Coronary artery (tissue), 2 donors: ENCODE measurements at regions not wholly inside any gene's neighbourhood (a gene's known extent, or its start where the extent isn't known, plus 50 kb on each side); places are given as distances from the start of the nearest gene placed in this dataset.

ENCODE experiments used
- DNase-seq: peaks from one replicate; pipeline ENCODE4 v3.0.0-alpha.2; 2017; ENCODE audit warnings: low spot score
- H3K27ac ChIP-seq, 2 donors: fragments of 200-600 bp; sonication (generic); one replicate each; pipeline ENCODE4 v1.5.1; 2016 to 2019
- H3K4me3 ChIP-seq: fragments of 200-600 bp; sonication (generic); 2 replicates; pipeline ENCODE4 v1.5.1; 2016; ENCODE audit warnings: mild to moderate bottlenecking, moderate library complexity
- CTCF ChIP-seq: fragments of 200-600 bp; sonication (generic); IDR thresholded peaks from one replicate; pipeline ENCODE4 v1.5.1; 2019; ENCODE audit warnings: antibody characterized with exemption

- H3K4me3 ChIP-seq, result no peak overlapping the region
- no peak for DNase-seq
- H3K27ac ChIP-seq, result no peak overlapping the region
- no peak for TF ChIP-seq CTCF
These were observed 251.6 kb downstream of the GATA3 start for GRCh38 chr10:8305876-8306652.

- no peak overlapping the region for H3K27ac ChIP-seq
- H3K4me3 ChIP-seq, result no peak overlapping the region
- DNase-seq, result no peak
- TF ChIP-seq CTCF, result no peak
These were observed 252.3 kb downstream of the GATA3 start for GRCh38 chr10:8306685-8307364.

- no peak for TF ChIP-seq CTCF
- H3K27ac ChIP-seq, result no peak overlapping the region
- H3K4me3 ChIP-seq, result no peak overlapping the region
- no peak for DNase-seq
These were observed 256.4 kb downstream of the GATA3 start for GRCh38 chr10:8310930-8311329.

- DNase-seq, result no peak
- TF ChIP-seq CTCF, result no peak
- Histone ChIP-seq H3K27ac (no peak overlapping the region), H3K4me3 (no peak overlapping the region)
These were observed 257.1 kb downstream of the GATA3 start for GRCh38 chr10:8311526-8312070.

GRCh38 chr10:8312079-8312478 is 257.6 kb downstream of the GATA3 start:
- DNase-seq, result no peak
- Histone ChIP-seq H3K4me3 (no peak overlapping the region), H3K27ac (no peak overlapping the region)
- no peak for TF ChIP-seq CTCF

GRCh38 chr10:8312781-8313180 is 258.3 kb downstream of the GATA3 start:
- no peak for TF ChIP-seq CTCF
- DNase-seq, result no peak
- H3K4me3 ChIP-seq, result no peak overlapping the region
- H3K27ac ChIP-seq, result no peak overlapping the region
